ENCODE measurements at regions not wholly inside any gene's neighbourhood (a gene's known extent, or its start where the extent isn't known, plus 50 kb on each side); places are given as distances from the start of the nearest gene placed in this dataset.

- Histone ChIP-seq H3K4me2 (ENCODE audit: low read depth, low read length, poor library complexity, severe bottlenecking) (no peak overlapping the region), H3K4me3 (ENCODE audit: low read length) (no peak overlapping the region), H3K27ac (ENCODE audit: low read length) (no peak overlapping the region), H3K27me3 (ENCODE audit: low read length) (no peaks in the 10 kb centered on the region), H3K9me3 (ENCODE audit: low read length) (no peaks in the 10 kb centered on the region), H2AFZ (ENCODE audit: low read length) (peak overlapping the region; percentile 47; the same call in 1 of the 2 replicates), H3K9ac (ENCODE audit: low read length) (no peak overlapping the region), H3K9me2 (replicated peaks; ENCODE audit: insufficient read depth, low read length) (no peaks in the 10 kb centered on the region), H3K79me2 (ENCODE audit: low read length) (no peaks in the 10 kb centered on the region), H4K20me1 (ENCODE audit: insufficient read depth, low read depth, low read length) (no peaks in the 10 kb centered on the region), H3K4me1 (ENCODE audit: low read length) (peaks cover 19% of the 10 kb centered on the region), H3K36me3 (ENCODE audit: insufficient read depth, low read length) (no peaks in the 10 kb centered on the region)
- peak; percentile 56 for DNase-seq
Measured at GRCh38 chr14:31937730-31938346, 139.3 kb upstream of the ARHGAP5 start.

GRCh38 chr14:31939934-31940333 lies 137.2 kb upstream of the ARHGAP5 start:
- no peaks in the 10 kb centered on the region for H3K79me2 ChIP-seq (ENCODE audit: low read length)
- peaks cover 22% of the 10 kb centered on the region for H3K4me1 ChIP-seq (ENCODE audit: low read length)
- H3K36me3 ChIP-seq (ENCODE audit: insufficient read depth, low read length), result no peaks in the 10 kb centered on the region
- no peak overlapping the region for H2AFZ ChIP-seq (ENCODE audit: low read length)
- no peak overlapping the region for H3K9ac ChIP-seq (ENCODE audit: low read length)
- H3K9me3 ChIP-seq (ENCODE audit: low read length), result no peaks in the 10 kb centered on the region
- no peak overlapping the region for H3K4me2 ChIP-seq (ENCODE audit: low read depth, low read length, poor library complexity, severe bottlenecking)
- no peak overlapping the region for H3K27ac ChIP-seq (ENCODE audit: low read length)
- no peaks in the 10 kb centered on the region for H4K20me1 ChIP-seq (ENCODE audit: insufficient read depth, low read depth, low read length)
- H3K9me2 ChIP-seq (replicated peaks; ENCODE audit: insufficient read depth, low read length), result no peaks in the 10 kb centered on the region
- DNase-seq, result no peak
- H3K27me3 ChIP-seq (ENCODE audit: low read length), result no peaks in the 10 kb centered on the region
- H3K4me3 ChIP-seq (ENCODE audit: low read length), result no peak overlapping the region

GRCh38 chr14:31941487-31941886 lies 135.6 kb upstream of the ARHGAP5 start:
- Histone ChIP-seq H4K20me1 (ENCODE audit: insufficient read depth, low read depth, low read length) (no peaks in the 10 kb centered on the region), H3K4me3 (ENCODE audit: low read length) (no peak overlapping the region), H3K27ac (ENCODE audit: low read length) (no peak overlapping the region), H2AFZ (ENCODE audit: low read length) (no peak overlapping the region), H3K9ac (ENCODE audit: low read length) (no peak overlapping the region), H3K9me3 (ENCODE audit: low read length) (no peaks in the 10 kb centered on the region), H3K36me3 (ENCODE audit: insufficient read depth, low read length) (no peaks in the 10 kb centered on the region), H3K27me3 (ENCODE audit: low read length) (no peaks in the 10 kb centered on the region), H3K4me1 (ENCODE audit: low read length) (peaks cover 26% of the 10 kb centered on the region), H3K9me2 (replicated peaks; ENCODE audit: insufficient read depth, low read length) (no peaks in the 10 kb centered on the region), H3K79me2 (ENCODE audit: low read length) (no peaks in the 10 kb centered on the region), H3K4me2 (ENCODE audit: low read depth, low read length, poor library complexity, severe bottlenecking) (no peak overlapping the region)
- DNase-seq, result no peak

- Histone ChIP-seq H3K9me3 (ENCODE audit: low read length) (no peaks in the 10 kb centered on the region), H3K9me2 (replicated peaks; ENCODE audit: insufficient read depth, low read length) (no peaks in the 10 kb centered on the region), H3K27ac (ENCODE audit: low read length) (no peak overlapping the region), H3K4me3 (ENCODE audit: low read length) (no peak overlapping the region), H3K36me3 (ENCODE audit: insufficient read depth, low read length) (no peaks in the 10 kb centered on the region), H3K27me3 (ENCODE audit: low read length) (no peaks in the 10 kb centered on the region), H3K9ac (ENCODE audit: low read length) (no peak overlapping the region), H2AFZ (ENCODE audit: low read length) (no peak overlapping the region), H3K4me1 (ENCODE audit: low read length) (peaks cover 26% of the 10 kb centered on the region), H3K79me2 (ENCODE audit: low read length) (no peaks in the 10 kb centered on the region), H3K4me2 (ENCODE audit: low read depth, low read length, poor library complexity, severe bottlenecking) (no peak overlapping the region), H4K20me1 (ENCODE audit: insufficient read depth, low read depth, low read length) (no peaks in the 10 kb centered on the region)
- no peak for DNase-seq
Measured at GRCh38 chr14:31942166-31942841, 134.8 kb upstream of the ARHGAP5 start.

GRCh38 chr14:31943217-31943799 lies 133.8 kb upstream of the ARHGAP5 start:
- Histone ChIP-seq H3K36me3 (ENCODE audit: insufficient read depth, low read length) (no peaks in the 10 kb centered on the region), H3K4me3 (ENCODE audit: low read length) (no peak overlapping the region), H3K27ac (ENCODE audit: low read length) (no peak overlapping the region), H3K9me3 (ENCODE audit: low read length) (no peaks in the 10 kb centered on the region), H2AFZ (ENCODE audit: low read length) (no peak overlapping the region), H3K27me3 (ENCODE audit: low read length) (no peaks in the 10 kb centered on the region), H3K79me2 (ENCODE audit: low read length) (no peaks in the 10 kb centered on the region), H3K4me1 (ENCODE audit: low read length) (peaks cover 20% of the 10 kb centered on the region), H4K20me1 (ENCODE audit: insufficient read depth, low read depth, low read length) (no peaks in the 10 kb centered on the region), H3K4me2 (ENCODE audit: low read depth, low read length, poor library complexity, severe bottlenecking) (no peak overlapping the region), H3K9me2 (replicated peaks; ENCODE audit: insufficient read depth, low read length) (no peaks in the 10 kb centered on the region), H3K9ac (ENCODE audit: low read length) (no peak overlapping the region)
- DNase-seq, result no peak

- Histone ChIP-seq H3K27me3 (ENCODE audit: low read length) (no peaks in the 10 kb centered on the region), H3K9ac (ENCODE audit: low read length) (no peak overlapping the region), H3K4me2 (ENCODE audit: low read depth, low read length, poor library complexity, severe bottlenecking) (no peak overlapping the region), H3K36me3 (ENCODE audit: insufficient read depth, low read length) (no peaks in the 10 kb centered on the region), H4K20me1 (ENCODE audit: insufficient read depth, low read depth, low read length) (no peaks in the 10 kb centered on the region), H3K9me3 (ENCODE audit: low read length) (no peaks in the 10 kb centered on the region), H3K4me1 (ENCODE audit: low read length) (peaks cover 20% of the 10 kb centered on the region), H2AFZ (ENCODE audit: low read length) (no peak overlapping the region), H3K27ac (ENCODE audit: low read length) (no peak overlapping the region), H3K4me3 (ENCODE audit: low read length) (no peak overlapping the region), H3K9me2 (replicated peaks; ENCODE audit: insufficient read depth, low read length) (no peaks in the 10 kb centered on the region), H3K79me2 (ENCODE audit: low read length) (no peaks in the 10 kb centered on the region)
- DNase-seq, result no peak
Measured at GRCh38 chr14:31943861-31944255, 133.2 kb upstream of the ARHGAP5 start.

- no peak overlapping the region for H3K4me3 ChIP-seq (ENCODE audit: low read length)
Measured at GRCh38 chr14:31944256-31945073, 132.6 kb upstream of the ARHGAP5 start.

GRCh38 chr14:31945074-31945613 lies 132.0 kb upstream of the ARHGAP5 start:
- H3K4me2 ChIP-seq (ENCODE audit: low read depth, low read length, poor library complexity, severe bottlenecking), result peak overlapping the region; percentile 1
- no peaks in the 10 kb centered on the region for H3K79me2 ChIP-seq (ENCODE audit: low read length)
- no peaks in the 10 kb centered on the region for H3K27me3 ChIP-seq (ENCODE audit: low read length)
- H3K9me3 ChIP-seq (ENCODE audit: low read length), result no peaks in the 10 kb centered on the region
- H3K27ac ChIP-seq (ENCODE audit: low read length), result no peak overlapping the region
- no peaks in the 10 kb centered on the region for H3K36me3 ChIP-seq (ENCODE audit: insufficient read depth, low read length)
- H3K9ac ChIP-seq (ENCODE audit: low read length), result no peak overlapping the region
- no peaks in the 10 kb centered on the region for H3K9me2 ChIP-seq (replicated peaks; ENCODE audit: insufficient read depth, low read length)
- H2AFZ ChIP-seq (ENCODE audit: low read length), result no peak overlapping the region
- no peaks in the 10 kb centered on the region for H4K20me1 ChIP-seq (ENCODE audit: insufficient read depth, low read depth, low read length)
- peak; percentile 64 for DNase-seq
- H3K4me3 ChIP-seq (ENCODE audit: low read length), result no peak overlapping the region
- H3K4me1 ChIP-seq (ENCODE audit: low read length), result peaks cover 20% of the 10 kb centered on the region

More at GRCh38 chr14:31944256-31945073, 132.6 kb upstream of the ARHGAP5 start:
- DNase-seq, result no peak
- H3K9ac ChIP-seq (ENCODE audit: low read length), result no peak overlapping the region
- H3K9me2 ChIP-seq (replicated peaks; ENCODE audit: insufficient read depth, low read length), result no peaks in the 10 kb centered on the region
- no peaks in the 10 kb centered on the region for H3K27me3 ChIP-seq (ENCODE audit: low read length)
- no peak overlapping the region for H2AFZ ChIP-seq (ENCODE audit: low read length)
- no peaks in the 10 kb centered on the region for H3K79me2 ChIP-seq (ENCODE audit: low read length)
- peak overlapping the region; percentile 1 for H3K4me2 ChIP-seq (ENCODE audit: low read depth, low read length, poor library complexity, severe bottlenecking)
- H4K20me1 ChIP-seq (ENCODE audit: insufficient read depth, low read depth, low read length), result no peaks in the 10 kb centered on the region
- H3K9me3 ChIP-seq (ENCODE audit: low read length), result no peaks in the 10 kb centered on the region
- no peaks in the 10 kb centered on the region for H3K36me3 ChIP-seq (ENCODE audit: insufficient read depth, low read length)
- H3K27ac ChIP-seq (ENCODE audit: low read length), result no peak overlapping the region
- H3K4me1 ChIP-seq (ENCODE audit: low read length), result peaks cover 20% of the 10 kb centered on the region
